ENCODE measurements at regions not wholly inside any gene's neighbourhood (a gene's known extent, or its start where the extent isn't known, plus 50 kb on each side); places are given as distances from the start of the nearest gene placed in this dataset.
"Not testable (repeated sequence)": the region's sequence is repeated elsewhere in the genome, so short reads cannot be mapped to it uniquely, and the experiment has no call there.

- TF ChIP-seq PKNOX1 (IDR thresholded peaks at IDR 0.05); POLR2A (IDR thresholded peaks at IDR 0.05; ENCODE audit: low read depth, low read length); SREBF2 (IDR thresholded peaks at IDR 0.05; ENCODE audit: low read length); CTCF (IDR thresholded peaks at IDR 0.05 in 2 of 3, conservative IDR thresholded peaks at IDR 0.05 in 1 of 3; ENCODE audit: control insufficient read depth in 2 of 3, extremely low read depth in 1 of 3, insufficient read depth in 1 of 3, low read depth in 3 of 3, low read length in 3 of 3); HDAC2 (IDR thresholded peaks at IDR 0.05); ZNF592 (IDR thresholded peaks at IDR 0.05); HDGF (IDR thresholded peaks at IDR 0.05); MAX (IDR thresholded peaks at IDR 0.05; ENCODE audit: low read depth, low read length); MYC (IDR thresholded peaks at IDR 0.05; ENCODE audit: insufficient read depth, insufficient read length, insufficient replicate concordance, low read length, severe bottlenecking); FOXM1 (IDR thresholded peaks at IDR 0.05; ENCODE audit: low read depth, low read length); RAD51 (IDR thresholded peaks at IDR 0.05); ZNF207 (IDR thresholded peaks at IDR 0.05; ENCODE audit: borderline replicate concordance); RCOR1 (conservative IDR thresholded peaks at IDR 0.05; ENCODE audit: low read depth, low read length); NFYB (IDR thresholded peaks at IDR 0.05; ENCODE audit: insufficient read depth, low read depth, low read length): not testable (repeated sequence)
These were observed 2223.8 kb upstream of the RAG2 start for GRCh38 chr11:38821786-38822185.

Data from GM12878 (cell line).